Ovary (tissue), 7 donors: ENCODE measurements at regions not wholly inside any gene's neighbourhood (a gene's known extent, or its start where the extent isn't known, plus 50 kb on each side); places are given as distances from the start of the nearest gene placed in this dataset.
"Not testable (repeated sequence)": the region's sequence is repeated elsewhere in the genome, so short reads cannot be mapped to it uniquely, and the experiment has no call there.

Experiments used
- DNase-seq, 5 donors: peaks; one replicate each; pipeline ENCODE4 v3.0.0-alpha.2; 2019 to 2020
- H3K27ac ChIP-seq, 2 donors: fragments of 200-600 bp; one replicate each; pipeline versions ENCODE4 v1.5.1 to v1.8.0; 2019 to 2022
- H3K27me3 ChIP-seq: fragments of 200-600 bp; one replicate; pipeline ENCODE4 v1.8.0; 2022
- H3K36me3 ChIP-seq: fragments of 200-600 bp; sonication (generic); one replicate; pipeline ENCODE4 v1.5.1; 2019
- H3K4me1 ChIP-seq: one replicate; pipeline ENCODE4 v1.8.1; 2013; ENCODE audit warnings: mild to moderate bottlenecking, moderate library complexity; ENCODE audit not compliant: insufficient read depth
- H3K4me3 ChIP-seq: fragments of 200-600 bp; sonication (generic); one replicate; pipeline ENCODE4 v1.5.1; 2017
- H3K9me3 ChIP-seq, 2 donors: fragments of 200-600 bp in 1 of 2; sonication (generic) in 1 of 2; one replicate each; pipeline versions ENCODE4 v1.5.1 to v1.8.1; 2013 to 2019; ENCODE audit warnings: mild to moderate bottlenecking in 1 of 2, moderate library complexity in 1 of 2
- EP300 ChIP-seq: sonication (generic); formaldehyde crosslinking; IDR thresholded peaks from one replicate; pipeline ENCODE4 v1.6.1; 2017; ENCODE audit warnings: antibody characterized with exemption
- POLR2A ChIP-seq: fragments of 450-650 bp; IDR thresholded peaks from one replicate; pipeline ENCODE4 v1.6.1; 2017; ENCODE audit warnings: antibody characterized with exemption, mild to moderate bottlenecking, moderate library complexity
- WGBS, 3 donors: extraction: QIAGEN DNeasy Blood & Tissue Kit in 1 of 3; methylation state at CpG; one replicate each; pipeline versions ENCODE4 v1.1.5 to v1.1.7; 2013 to 2017; 5-methylcytosine and 5-hydroxymethylcytosine counted together
- intact Hi-C, 4 donors: fragments of 100-400 bp; cut with DNase I; formaldehyde crosslinking; loops; one replicate each; pipeline versions ENCODE4 v1.11.0 to v1.15.1; 2022 to 2023
- TF ChIP-seq, protein P1 (sequence below), 3 donors: fragments of 450-650 bp in 2 of 3; fragments of 200-600 bp in 1 of 3; IDR thresholded peaks; one replicate each; pipeline versions ENCODE4 v1.5.1 to v1.8.0; 2016 to 2022; ENCODE audit warnings: antibody characterized with exemption in 3 of 3, mild to moderate bottlenecking in 1 of 3
- donor health status: DM: no; HTN: no; CAD: no; lungs with moderate emphysema.
- donor health status: DM: no; HTN: no; CAD: no.
- donor health status: Bipolar disorder and iron deficiency.
- donor health status: DM: no; HTN: no; CAD: no.
- donor health status: DM: yes; HTN: yes; CAD: no.

DNA sequence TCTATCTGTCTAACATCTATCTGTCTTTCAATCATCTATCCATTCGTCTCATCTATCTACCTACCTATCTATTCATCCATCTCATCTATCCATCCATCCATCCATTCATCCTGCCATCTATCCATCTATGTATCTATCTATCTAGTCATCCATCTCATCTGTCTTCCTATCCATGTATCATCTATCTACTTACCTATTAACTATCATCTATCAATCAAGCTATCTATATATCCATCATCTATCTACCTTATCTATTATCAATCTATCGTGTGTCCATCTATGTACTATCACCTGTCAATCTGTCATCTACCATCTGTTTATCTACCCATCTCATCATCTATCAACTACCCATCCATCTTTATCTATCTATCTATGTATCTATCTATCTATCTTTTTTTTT is 217.7 kb downstream of the CRLF2 start:
- H3K36me3 ChIP-seq: no peaks in the 10 kb centered on the region
- H3K4me1 ChIP-seq: no peaks in the 10 kb centered on the region
- intact Hi-C loops: loop anchor here in 1 of 4 donors (10.0 kb wide), 2 partner anchors 1330 to 1630 kb away; no protein-coding TSS in a partner anchor
- H3K27me3 ChIP-seq: no peaks in the 10 kb centered on the region
- no peak for DNase-seq
- H3K4me3 ChIP-seq: no peak overlapping the region
- H3K9me3 ChIP-seq: peaks cover 0 to 9% of the 10 kb centered on the region in 2 donors
- TF ChIP-seq, protein P1, sequence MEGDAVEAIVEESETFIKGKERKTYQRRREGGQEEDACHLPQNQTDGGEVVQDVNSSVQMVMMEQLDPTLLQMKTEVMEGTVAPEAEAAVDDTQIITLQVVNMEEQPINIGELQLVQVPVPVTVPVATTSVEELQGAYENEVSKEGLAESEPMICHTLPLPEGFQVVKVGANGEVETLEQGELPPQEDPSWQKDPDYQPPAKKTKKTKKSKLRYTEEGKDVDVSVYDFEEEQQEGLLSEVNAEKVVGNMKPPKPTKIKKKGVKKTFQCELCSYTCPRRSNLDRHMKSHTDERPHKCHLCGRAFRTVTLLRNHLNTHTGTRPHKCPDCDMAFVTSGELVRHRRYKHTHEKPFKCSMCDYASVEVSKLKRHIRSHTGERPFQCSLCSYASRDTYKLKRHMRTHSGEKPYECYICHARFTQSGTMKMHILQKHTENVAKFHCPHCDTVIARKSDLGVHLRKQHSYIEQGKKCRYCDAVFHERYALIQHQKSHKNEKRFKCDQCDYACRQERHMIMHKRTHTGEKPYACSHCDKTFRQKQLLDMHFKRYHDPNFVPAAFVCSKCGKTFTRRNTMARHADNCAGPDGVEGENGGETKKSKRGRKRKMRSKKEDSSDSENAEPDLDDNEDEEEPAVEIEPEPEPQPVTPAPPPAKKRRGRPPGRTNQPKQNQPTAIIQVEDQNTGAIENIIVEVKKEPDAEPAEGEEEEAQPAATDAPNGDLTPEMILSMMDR (IDR thresholded peaks at IDR 0.05): no peak
- TF ChIP-seq EP300: no peak
- TF ChIP-seq POLR2A: no peak
- H3K27ac ChIP-seq: no peak overlapping the region
- WGBS, 3 donors: 90 to 96% (median 96%) methylated on average over 2 of the region's 2 CpGs

DNA sequence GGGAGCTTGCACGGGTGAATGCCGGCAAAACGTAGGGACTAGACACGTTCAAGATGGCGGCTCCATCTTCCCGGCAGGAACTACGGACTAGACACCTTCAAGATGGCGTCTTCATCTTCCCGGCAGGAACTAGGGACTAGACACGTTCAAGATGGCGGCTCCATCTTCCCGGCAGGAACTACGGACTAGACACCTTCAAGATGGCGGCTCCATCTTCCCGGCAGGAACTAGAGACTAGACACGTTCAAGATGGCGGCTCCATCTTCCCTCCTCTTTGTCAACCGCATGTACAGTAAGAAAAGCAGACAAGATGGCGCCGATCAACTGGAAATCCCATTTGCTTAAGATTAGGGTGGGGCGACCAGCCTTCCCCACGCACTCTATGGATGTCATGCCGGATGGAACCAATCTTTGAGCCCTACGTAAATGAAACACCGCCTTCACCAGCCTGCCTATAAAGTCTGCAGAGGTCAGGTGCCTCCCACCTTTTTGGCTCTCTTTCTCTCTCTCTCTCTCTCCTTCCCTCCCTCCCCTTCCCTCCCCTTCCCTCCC is 222.4 kb downstream of the CRLF2 start:
- Histone ChIP-seq H3K27me3 (no peaks in the 10 kb centered on the region), H3K36me3 (no peaks in the 10 kb centered on the region), H3K9me3 (peaks cover 0 to 6% of the 10 kb centered on the region in 2 donors), H3K27ac (peak overlapping the region; percentile 45 to 57), H3K4me1 (no peaks in the 10 kb centered on the region), H3K4me3 (peak overlapping the region; percentile 27)
- 13 to 20% (median 14%) methylated on average over 25 of the region's 25 CpGs for WGBS, 3 donors
- DNase-seq: peak; percentile 87 to 93 (median 89)
- TF ChIP-seq POLR2A (no peak), EP300 (peak; percentile 51)
- TF ChIP-seq, protein P1 (IDR thresholded peaks at IDR 0.05): no peak
- intact Hi-C loops: loop anchor here in 1 of 4 donors (10.0 kb wide), 2 partner anchors 1335 to 1635 kb away; no protein-coding TSS in a partner anchor

DNA sequence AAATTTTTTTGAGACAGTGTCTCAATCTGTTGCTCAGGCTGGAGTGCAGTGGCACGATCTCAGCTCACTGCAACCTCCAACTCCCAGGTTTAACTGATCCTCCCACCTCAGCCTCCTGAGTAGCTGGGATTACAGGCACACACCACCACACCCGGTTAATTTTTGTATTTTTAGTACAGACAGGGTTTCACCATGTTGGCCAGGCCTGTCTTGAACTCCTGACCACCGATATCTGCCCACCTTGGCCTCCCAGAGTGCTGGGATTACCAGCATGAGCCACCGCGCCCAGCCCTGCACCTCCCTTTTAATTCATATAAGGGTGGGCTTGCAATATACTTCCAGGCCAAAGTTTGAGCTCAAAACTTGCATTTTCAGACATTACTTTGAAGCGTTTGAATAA is 223.9 kb downstream of the CRLF2 start:
- not testable (repeated sequence) for H3K4me1 ChIP-seq, H3K27me3 ChIP-seq

DNA sequence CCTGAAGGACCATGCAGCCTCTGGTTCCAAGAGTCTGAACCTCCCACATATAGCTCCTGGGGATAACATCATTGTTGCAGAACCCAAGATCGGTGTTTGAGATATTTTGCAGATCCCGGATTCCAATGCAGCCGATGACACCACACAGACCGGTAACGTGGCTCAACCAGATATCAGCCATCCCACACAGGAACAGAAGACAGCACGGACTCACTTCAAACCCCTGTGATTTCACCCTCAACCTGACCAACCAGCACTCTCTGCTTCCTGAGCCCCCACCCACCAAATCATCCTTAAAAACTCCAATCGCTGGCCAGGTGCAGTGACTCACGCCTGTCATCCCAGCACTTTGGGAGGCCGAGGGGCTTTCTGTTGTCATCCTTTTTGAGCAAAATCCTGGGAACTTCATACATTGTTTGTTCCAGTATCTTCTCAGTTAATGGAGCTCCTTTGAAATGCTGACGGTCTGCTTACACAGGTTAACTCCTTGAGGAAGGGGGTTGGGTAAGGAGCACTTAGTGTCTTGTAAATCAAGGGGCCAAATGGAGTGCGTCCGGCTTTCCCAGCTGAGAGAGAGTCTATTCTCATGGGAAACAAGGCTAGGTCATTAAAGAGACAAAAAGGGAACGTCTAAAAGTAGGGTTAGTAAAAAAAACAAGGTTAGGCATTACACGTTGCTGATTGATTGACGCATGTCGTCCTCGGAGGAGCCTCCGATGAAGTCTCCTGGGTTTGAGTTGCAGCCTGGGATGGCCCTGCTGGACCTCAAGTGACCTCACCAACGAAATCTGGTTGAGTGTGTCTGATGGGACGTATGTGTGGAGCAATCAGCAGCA is 230.4 kb downstream of the CRLF2 start:
- no peak overlapping the region for H3K4me3 ChIP-seq
- WGBS, 3 donors: 5 to 6% (median 6%) methylated on average over 20 of the region's 20 CpGs
- no peaks in the 10 kb centered on the region for H3K36me3 ChIP-seq
- TF ChIP-seq POLR2A (no peak), EP300 (no peak)
- TF ChIP-seq, protein P1 (IDR thresholded peaks at IDR 0.05): no peak
- H3K4me1 ChIP-seq: no peaks in the 10 kb centered on the region
- peaks cover 0 to 13% of the 10 kb centered on the region in 2 donors for H3K9me3 ChIP-seq
- DNase-seq: no peak
- intact Hi-C loops: no loop called here
- no peaks in the 10 kb centered on the region for H3K27me3 ChIP-seq
- no peak overlapping the region for H3K27ac ChIP-seq

More for the DNA sequence above, 223.9 kb downstream of the CRLF2 start:
- intact Hi-C loops, H3K4me3 ChIP-seq, DNase-seq, H3K27ac ChIP-seq, H3K36me3 ChIP-seq: not testable (repeated sequence)
- H3K9me3 ChIP-seq: peaks cover 0 to 16% of the 10 kb centered on the region in 2 donors
- 85 to 91% (median 90%) methylated on average over 6 of the region's 6 CpGs for WGBS, 3 donors
